ENCODE measurements at regions not wholly inside any gene's neighbourhood (a gene's known extent, or its start where the extent isn't known, plus 50 kb on each side); places are given as distances from the start of the nearest gene placed in this dataset.

DNA sequence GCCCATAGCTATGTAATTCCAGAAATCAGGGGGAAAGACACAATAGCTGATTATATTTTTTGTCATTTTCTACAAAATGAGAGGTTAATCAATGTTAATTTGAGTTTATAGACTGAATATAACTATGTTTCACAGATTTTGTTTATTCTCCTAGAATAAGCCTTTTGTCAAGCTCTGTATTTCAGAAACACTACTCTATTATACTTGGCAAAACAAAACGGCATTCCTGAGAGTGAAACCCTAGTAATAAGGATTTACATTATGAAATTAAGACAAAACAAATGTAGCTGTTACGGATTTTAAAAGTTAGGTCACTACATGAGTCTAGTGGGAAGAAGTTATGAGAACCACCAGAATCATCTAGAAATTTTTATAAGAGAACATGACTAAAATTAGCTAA lies 334.2 kb downstream of the KLF12 start:
- Histone ChIP-seq H3K4me1 (ENCODE audit: control insufficient read depth, insufficient read depth, low read length) (no peaks in the 10 kb centered on the region), H3K36me3 (ENCODE audit: control insufficient read depth in 2 of 2, insufficient read depth in 1 of 2, low read length in 2 of 2) (no peaks in the 10 kb centered on the region), H3K4me3 (ENCODE audit: low read depth, low read length) (no peak overlapping the region), H3K9me3 (ENCODE audit: control insufficient read depth, insufficient read depth, low read depth, low read length) (no peaks in the 10 kb centered on the region), H3K27ac (ENCODE audit: extremely low read depth, low read depth, low read length) (no peak overlapping the region)
- ChIA-PET CTCF (no interaction called here), POLR2A (no interaction called here)
- TF ChIP-seq, protein P1, sequence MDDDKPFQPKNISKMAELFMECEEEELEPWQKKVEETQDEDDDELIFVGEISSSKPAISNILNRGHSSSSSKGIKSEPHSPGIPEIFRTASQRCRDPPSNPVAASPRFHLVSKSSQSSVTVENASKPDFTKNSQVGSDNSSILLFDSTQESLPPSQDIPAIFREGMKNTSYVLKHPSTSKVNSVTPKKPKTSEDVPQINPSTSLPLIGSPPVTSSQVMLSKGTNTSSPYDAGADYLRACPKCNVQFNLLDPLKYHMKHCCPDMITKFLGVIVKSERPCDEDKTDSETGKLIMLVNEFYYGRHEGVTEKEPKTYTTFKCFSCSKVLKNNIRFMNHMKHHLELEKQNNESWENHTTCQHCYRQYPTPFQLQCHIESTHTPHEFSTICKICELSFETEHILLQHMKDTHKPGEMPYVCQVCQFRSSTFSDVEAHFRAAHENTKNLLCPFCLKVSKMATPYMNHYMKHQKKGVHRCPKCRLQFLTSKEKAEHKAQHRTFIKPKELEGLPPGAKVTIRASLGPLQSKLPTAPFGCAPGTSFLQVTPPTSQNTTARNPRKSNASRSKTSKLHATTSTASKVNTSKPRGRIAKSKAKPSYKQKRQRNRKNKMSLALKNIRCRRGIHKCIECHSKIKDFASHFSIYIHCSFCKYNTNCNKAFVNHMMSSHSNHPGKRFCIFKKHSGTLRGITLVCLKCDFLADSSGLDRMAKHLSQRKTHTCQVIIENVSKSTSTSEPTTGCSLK (tag by site-specific recombination; IDR thresholded peaks at IDR 0.05) = no peak
- TF ChIP-seq ZBTB17 (tag by site-specific recombination; IDR thresholded peaks at IDR 0.05) (no peak), ZNF274 (IDR thresholded peaks at IDR 0.05; ENCODE audit: low read length) (no peak), ZNF274 (tag by site-specific recombination; IDR thresholded peaks at IDR 0.05; ENCODE audit: borderline replicate concordance) (no peak), ZNF585B (tag by site-specific recombination; IDR thresholded peaks at IDR 0.05) (no peak), BCL11A (tag by site-specific recombination; IDR thresholded peaks at IDR 0.05; ENCODE audit: low read depth) (no peak), GLI4 (tag by site-specific recombination; IDR thresholded peaks at IDR 0.05) (no peak), ZIC2 (tag by site-specific recombination; IDR thresholded peaks at IDR 0.05) (no peak), ZNF19 (tag by site-specific recombination; IDR thresholded peaks at IDR 0.05; ENCODE audit: low read depth) (no peak), HOXA7 (CRISPR knock-in tag; IDR thresholded peaks at IDR 0.05; ENCODE audit: borderline replicate concordance) (no peak), ZNF623 (tag by site-specific recombination; IDR thresholded peaks at IDR 0.05) (no peak), ZNF549 (tag by site-specific recombination; IDR thresholded peaks at IDR 0.05) (no peak), ZNF843 (tag by site-specific recombination; IDR thresholded peaks at IDR 0.05) (no peak), ZNF670 (tag by site-specific recombination; IDR thresholded peaks at IDR 0.05; ENCODE audit: low read depth) (no peak), ZNF561 (tag by site-specific recombination; IDR thresholded peaks at IDR 0.05; ENCODE audit: borderline replicate concordance) (no peak)
- TF ChIP-seq, protein P2, sequence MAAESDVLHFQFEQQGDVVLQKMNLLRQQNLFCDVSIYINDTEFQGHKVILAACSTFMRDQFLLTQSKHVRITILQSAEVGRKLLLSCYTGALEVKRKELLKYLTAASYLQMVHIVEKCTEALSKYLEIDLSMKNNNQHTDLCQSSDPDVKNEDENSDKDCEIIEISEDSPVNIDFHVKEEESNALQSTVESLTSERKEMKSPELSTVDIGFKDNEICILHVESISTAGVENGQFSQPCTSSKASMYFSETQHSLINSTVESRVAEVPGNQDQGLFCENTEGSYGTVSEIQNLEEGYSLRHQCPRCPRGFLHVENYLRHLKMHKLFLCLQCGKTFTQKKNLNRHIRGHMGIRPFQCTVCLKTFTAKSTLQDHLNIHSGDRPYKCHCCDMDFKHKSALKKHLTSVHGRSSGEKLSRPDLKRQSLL (tag by site-specific recombination; IDR thresholded peaks at IDR 0.05) = no peak

DNA sequence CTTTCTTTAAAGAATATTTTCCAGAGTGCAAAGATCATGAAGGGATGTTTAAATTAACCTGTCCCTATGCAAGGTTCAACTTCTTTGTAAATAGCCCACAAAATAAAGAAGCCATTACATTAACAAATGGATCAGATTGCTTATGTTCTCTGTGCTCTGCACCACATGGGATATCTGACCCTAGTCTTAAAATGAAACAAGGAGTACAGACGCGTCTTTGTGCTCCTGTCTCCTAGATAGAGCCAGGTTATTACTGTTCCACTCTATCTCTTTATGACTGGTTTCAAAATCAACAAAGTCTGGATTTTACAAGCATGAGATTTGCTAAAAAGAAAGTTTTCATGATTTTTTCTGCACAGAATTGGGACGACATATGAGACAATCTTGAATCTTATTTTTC lies 339.4 kb downstream of the KLF12 start:
- Histone ChIP-seq H3K27ac (ENCODE audit: extremely low read depth, low read depth, low read length) (no peak overlapping the region), H3K4me1 (ENCODE audit: control insufficient read depth, insufficient read depth, low read length) (no peaks in the 10 kb centered on the region), H3K36me3 (ENCODE audit: control insufficient read depth in 2 of 2, insufficient read depth in 1 of 2, low read length in 2 of 2) (no peaks in the 10 kb centered on the region), H3K4me3 (ENCODE audit: low read depth, low read length) (no peak overlapping the region), H3K9me3 (ENCODE audit: control insufficient read depth, insufficient read depth, low read depth, low read length) (no peaks in the 10 kb centered on the region)
- ChIA-PET POLR2A (no interaction called here), CTCF (no interaction called here)
- TF ChIP-seq, protein P1 (tag by site-specific recombination; IDR thresholded peaks at IDR 0.05) = no peak
- TF ChIP-seq ZFP37 (tag by site-specific recombination; IDR thresholded peaks at IDR 0.05) = no peak
- no peak for TF ChIP-seq ZSCAN23 (tag by site-specific recombination; IDR thresholded peaks at IDR 0.05)
- TF ChIP-seq RBAK (tag by site-specific recombination; IDR thresholded peaks at IDR 0.05) = no peak
- TF ChIP-seq YY1 (tag by site-specific recombination; IDR thresholded peaks at IDR 0.05) = no peak
- TF ChIP-seq ZNF114 (tag by site-specific recombination; IDR thresholded peaks at IDR 0.05) = no peak
- TF ChIP-seq, protein P3, sequence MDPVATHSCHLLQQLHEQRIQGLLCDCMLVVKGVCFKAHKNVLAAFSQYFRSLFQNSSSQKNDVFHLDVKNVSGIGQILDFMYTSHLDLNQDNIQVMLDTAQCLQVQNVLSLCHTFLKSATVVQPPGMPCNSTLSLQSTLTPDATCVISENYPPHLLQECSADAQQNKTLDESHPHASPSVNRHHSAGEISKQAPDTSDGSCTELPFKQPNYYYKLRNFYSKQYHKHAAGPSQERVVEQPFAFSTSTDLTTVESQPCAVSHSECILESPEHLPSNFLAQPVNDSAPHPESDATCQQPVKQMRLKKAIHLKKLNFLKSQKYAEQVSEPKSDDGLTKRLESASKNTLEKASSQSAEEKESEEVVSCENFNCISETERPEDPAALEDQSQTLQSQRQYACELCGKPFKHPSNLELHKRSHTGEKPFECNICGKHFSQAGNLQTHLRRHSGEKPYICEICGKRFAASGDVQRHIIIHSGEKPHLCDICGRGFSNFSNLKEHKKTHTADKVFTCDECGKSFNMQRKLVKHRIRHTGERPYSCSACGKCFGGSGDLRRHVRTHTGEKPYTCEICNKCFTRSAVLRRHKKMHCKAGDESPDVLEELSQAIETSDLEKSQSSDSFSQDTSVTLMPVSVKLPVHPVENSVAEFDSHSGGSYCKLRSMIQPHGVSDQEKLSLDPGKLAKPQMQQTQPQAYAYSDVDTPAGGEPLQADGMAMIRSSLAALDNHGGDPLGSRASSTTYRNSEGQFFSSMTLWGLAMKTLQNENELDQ (tag by site-specific recombination; IDR thresholded peaks at IDR 0.05; ENCODE audit: low read depth) = no peak
- no peak for TF ChIP-seq ZNF549 (tag by site-specific recombination; IDR thresholded peaks at IDR 0.05)
- TF ChIP-seq ZNF768 (tag by site-specific recombination; IDR thresholded peaks at IDR 0.05) = no peak
- TF ChIP-seq, protein P4, sequence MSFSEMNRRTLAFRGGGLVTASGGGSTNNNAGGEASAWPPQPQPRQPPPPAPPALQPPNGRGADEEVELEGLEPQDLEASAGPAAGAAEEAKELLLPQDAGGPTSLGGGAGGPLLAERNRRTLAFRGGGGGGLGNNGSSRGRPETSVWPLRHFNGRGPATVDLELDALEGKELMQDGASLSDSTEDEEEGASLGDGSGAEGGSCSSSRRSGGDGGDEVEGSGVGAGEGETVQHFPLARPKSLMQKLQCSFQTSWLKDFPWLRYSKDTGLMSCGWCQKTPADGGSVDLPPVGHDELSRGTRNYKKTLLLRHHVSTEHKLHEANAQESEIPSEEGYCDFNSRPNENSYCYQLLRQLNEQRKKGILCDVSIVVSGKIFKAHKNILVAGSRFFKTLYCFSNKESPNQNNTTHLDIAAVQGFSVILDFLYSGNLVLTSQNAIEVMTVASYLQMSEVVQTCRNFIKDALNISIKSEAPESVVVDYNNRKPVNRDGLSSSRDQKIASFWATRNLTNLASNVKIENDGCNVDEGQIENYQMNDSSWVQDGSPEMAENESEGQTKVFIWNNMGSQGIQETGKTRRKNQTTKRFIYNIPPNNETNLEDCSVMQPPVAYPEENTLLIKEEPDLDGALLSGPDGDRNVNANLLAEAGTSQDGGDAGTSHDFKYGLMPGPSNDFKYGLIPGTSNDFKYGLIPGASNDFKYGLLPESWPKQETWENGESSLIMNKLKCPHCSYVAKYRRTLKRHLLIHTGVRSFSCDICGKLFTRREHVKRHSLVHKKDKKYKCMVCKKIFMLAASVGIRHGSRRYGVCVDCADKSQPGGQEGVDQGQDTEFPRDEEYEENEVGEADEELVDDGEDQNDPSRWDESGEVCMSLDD (tag by site-specific recombination; IDR thresholded peaks at IDR 0.05) = no peak
- TF ChIP-seq ZNF155 (tag by site-specific recombination; IDR thresholded peaks at IDR 0.05) = no peak

All from HEK293 (cell line).